B cell (primary cell): ENCODE measurements at regions not wholly inside any gene's neighbourhood (a gene's known extent, or its start where the extent isn't known, plus 50 kb on each side); places are given as distances from the start of the nearest gene placed in this dataset.

Experiments
- ATAC-seq: fragments of 200-7000 bp; cut with Tn5 transposase; one replicate; pipeline ENCODE4 v1.10.0; 2021; ENCODE audit warnings: low read depth, mild to moderate bottlenecking, moderate number of reproducible peaks, moderate library complexity
- CTCF ChIA-PET: fragments of 350-600 bp; sonication (Branson Sonifier 250); formaldehyde crosslinking; loops from one replicate; lab custom pipeline; 2021; ENCODE audit warnings: antibody characterized with exemption, inconsistent platforms; lab: Charles Lee
- POLR2A ChIA-PET: fragments of 350-600 bp; sonication (Branson Sonifier 250); formaldehyde crosslinking; loops from one replicate; lab custom pipeline; 2021; ENCODE audit warnings: antibody characterized with exemption; lab: Charles Lee
- DNase-seq: peaks from one replicate; pipeline ENCODE4 v3.0.0; 2013
- H2AFZ ChIP-seq: 2 replicates; pipeline ENCODE4 v1.6.1; 2012; ENCODE audit warnings: mild to moderate bottlenecking, low read depth, low read length; ENCODE audit not compliant: insufficient read depth, poor library complexity, severe bottlenecking
- H3K27ac ChIP-seq, 2 donors: 1 replicate in 1 of 2; 2 replicates in 1 of 2; pipeline ENCODE4 v1.5.1; 2012 to 2013; ENCODE audit warnings: low read length in 2 of 2, mild to moderate bottlenecking in 2 of 2, moderate library complexity in 1 of 2
- H3K27me3 ChIP-seq, 4 experiments: fragments of 200-600 bp in 1 of 4; sonication (generic) in 1 of 4; replicated peaks in 1 of 4; 1 replicate in 2 of 4; 2 replicates in 2 of 4; pipeline versions ENCODE4 v1.6.1 to v1.7.0; 2013 to 2016; ENCODE audit warnings: low read length in 3 of 4, mild to moderate bottlenecking in 2 of 4, mixed read lengths in 1 of 4, moderate library complexity in 1 of 4; ENCODE audit not compliant: insufficient read depth in 4 of 4, control insufficient read depth in 3 of 4; ENCODE audit errors: control extremely low read depth in 1 of 4
- H3K36me3 ChIP-seq, 2 experiments: replicated peaks in 1 of 2; 1 replicate in 1 of 2; 2 replicates in 1 of 2; pipeline versions ENCODE4 v1.6.1 to v1.7.1; 2013; ENCODE audit warnings: low read length in 1 of 2; ENCODE audit not compliant: insufficient read depth in 2 of 2, control insufficient read depth in 1 of 2; ENCODE audit errors: control extremely low read depth in 1 of 2, extremely low read depth in 1 of 2
- H3K4me1 ChIP-seq, 2 donors: fragments of 200-600 bp in 1 of 2; sonication (generic) in 1 of 2; 1 replicate in 1 of 2; 2 replicates in 1 of 2; pipeline versions ENCODE4 v1.5.1 to v1.6.1; 2013 to 2017; ENCODE audit warnings: low read length in 2 of 2; ENCODE audit not compliant: control insufficient read depth in 2 of 2, insufficient read depth in 2 of 2
- H3K4me2 ChIP-seq: replicated peaks from 2 replicates; pipeline ENCODE3; 2012; ENCODE audit warnings: mild to moderate bottlenecking, low read depth, low read length; ENCODE audit not compliant: poor library complexity, severe bottlenecking
- H3K4me3 ChIP-seq, 5 experiments: fragments of 200-600 bp in 1 of 5; sonication (generic) in 1 of 5; 1 replicate in 3 of 5; 2 replicates in 2 of 5; pipeline versions ENCODE4 v1.5.1 to v1.7.0; 2011 to 2016; ENCODE audit warnings: low read length in 4 of 5, mild to moderate bottlenecking in 4 of 5, low read depth in 2 of 5, control low read depth in 1 of 5, moderate library complexity in 1 of 5; ENCODE audit not compliant: insufficient read depth in 1 of 5; ENCODE audit errors: control extremely low read depth in 1 of 5, extremely low read depth in 1 of 5
- H3K79me2 ChIP-seq: fragments of 200-600 bp; sonication (generic); one replicate; pipeline ENCODE4 v1.6.0; 2016; ENCODE audit warnings: low read length; ENCODE audit not compliant: control insufficient read depth, insufficient read depth
- H3K9ac ChIP-seq: fragments of 200-600 bp; sonication (generic); 2 replicates; pipeline ENCODE4 v1.6.1; 2017; ENCODE audit warnings: mild to moderate bottlenecking, low read length, moderate library complexity
- H3K9me3 ChIP-seq, 3 donors: one replicate each; pipeline versions ENCODE4 v1.6.1 to v1.7.1; 2013; ENCODE audit warnings: low read length in 2 of 3; ENCODE audit not compliant: control insufficient read depth in 2 of 3, insufficient read depth in 1 of 3; ENCODE audit errors: control extremely low read depth in 1 of 3
- H4K20me1 ChIP-seq: 2 replicates; pipeline ENCODE4 v1.6.0; 2012; ENCODE audit warnings: mild to moderate bottlenecking, low read length; ENCODE audit not compliant: insufficient read depth, control insufficient read depth, poor library complexity, severe bottlenecking
- H3K27ac Mint-ChIP-seq: one replicate; pipeline ENCODE4 v1.8.0; 2021; ENCODE audit warnings: mixed read lengths
- H3K27me3 Mint-ChIP-seq: one replicate; pipeline ENCODE4 v1.8.0; 2021; ENCODE audit warnings: mixed read lengths
- H3K4me1 Mint-ChIP-seq: one replicate; pipeline ENCODE4 v1.8.0; 2021; ENCODE audit warnings: mixed read lengths
- H3K4me3 Mint-ChIP-seq: one replicate; pipeline ENCODE4 v1.8.0; 2021; ENCODE audit warnings: mixed read lengths
- H3K9me3 Mint-ChIP-seq: one replicate; pipeline ENCODE4 v1.8.0; 2022; ENCODE audit warnings: mixed read lengths; ENCODE audit not compliant: insufficient read depth
- EZH2 ChIP-seq: IDR thresholded peaks from 2 replicates; pipeline ENCODE4 v1.6.1; 2012; ENCODE audit warnings: borderline replicate concordance, low read depth, mild to moderate bottlenecking, moderate library complexity, low read length; ENCODE audit not compliant: insufficient read depth, poor library complexity, severe bottlenecking
- WGBS: methylation state at CpG from one replicate; pipeline ENCODE4 v1.1.5; 2013; ENCODE audit warnings: missing lambda C conversion rate; ENCODE audit not compliant: insufficient coverage; 5-methylcytosine and 5-hydroxymethylcytosine counted together
- intact Hi-C: fragments of 100-400 bp; cut with micrococcal nuclease; formaldehyde crosslinking; loops from one replicate; pipeline ENCODE4 v1.10.0; 2022
- TF ChIP-seq, protein P1 (sequence below): fragments of 200-600 bp; IDR thresholded peaks from one replicate; pipeline ENCODE4 v1.8.0; 2022; ENCODE audit warnings: antibody characterized with exemption, mild to moderate bottlenecking

- H3K27ac ChIP-seq: no peak overlapping the region
- H3K27ac Mint-ChIP-seq: no peak overlapping the region
- POLR2A ChIA-PET: no interaction called here
- no peak overlapping the region for H3K4me2 ChIP-seq
- WGBS: 36% methylated on average over 1 of the region's 1 CpG
- H3K9me3 Mint-ChIP-seq: no peaks in the 10 kb centered on the region
- TF ChIP-seq EZH2: no peak
- TF ChIP-seq, protein P1, sequence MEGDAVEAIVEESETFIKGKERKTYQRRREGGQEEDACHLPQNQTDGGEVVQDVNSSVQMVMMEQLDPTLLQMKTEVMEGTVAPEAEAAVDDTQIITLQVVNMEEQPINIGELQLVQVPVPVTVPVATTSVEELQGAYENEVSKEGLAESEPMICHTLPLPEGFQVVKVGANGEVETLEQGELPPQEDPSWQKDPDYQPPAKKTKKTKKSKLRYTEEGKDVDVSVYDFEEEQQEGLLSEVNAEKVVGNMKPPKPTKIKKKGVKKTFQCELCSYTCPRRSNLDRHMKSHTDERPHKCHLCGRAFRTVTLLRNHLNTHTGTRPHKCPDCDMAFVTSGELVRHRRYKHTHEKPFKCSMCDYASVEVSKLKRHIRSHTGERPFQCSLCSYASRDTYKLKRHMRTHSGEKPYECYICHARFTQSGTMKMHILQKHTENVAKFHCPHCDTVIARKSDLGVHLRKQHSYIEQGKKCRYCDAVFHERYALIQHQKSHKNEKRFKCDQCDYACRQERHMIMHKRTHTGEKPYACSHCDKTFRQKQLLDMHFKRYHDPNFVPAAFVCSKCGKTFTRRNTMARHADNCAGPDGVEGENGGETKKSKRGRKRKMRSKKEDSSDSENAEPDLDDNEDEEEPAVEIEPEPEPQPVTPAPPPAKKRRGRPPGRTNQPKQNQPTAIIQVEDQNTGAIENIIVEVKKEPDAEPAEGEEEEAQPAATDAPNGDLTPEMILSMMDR: no peak
- H3K4me3 ChIP-seq: no peak overlapping the region
- no peak overlapping the region for H2AFZ ChIP-seq
- H3K4me1 ChIP-seq: peaks cover 0 to 11% of the 10 kb centered on the region in 2 donors
- no peaks in the 10 kb centered on the region for H3K9me3 ChIP-seq
- H3K79me2 ChIP-seq: no peaks in the 10 kb centered on the region
- no peak for DNase-seq
- no peak for ATAC-seq
- peaks cover 3% of the 10 kb centered on the region for H3K4me1 Mint-ChIP-seq
- no peaks in the 10 kb centered on the region for H3K36me3 ChIP-seq
- no peaks in the 10 kb centered on the region for H3K27me3 Mint-ChIP-seq
- CTCF ChIA-PET: no interaction called here
- H3K27me3 ChIP-seq: no peaks in the 10 kb centered on the region
- no peak overlapping the region for H3K4me3 Mint-ChIP-seq
- H3K9ac ChIP-seq: no peak overlapping the region
- intact Hi-C loops: no loop called here
- H4K20me1 ChIP-seq: no peaks in the 10 kb centered on the region
Measured at GRCh38 chr22:22074634-22075381, 92.2 kb upstream of the TOP3B start.

GRCh38 chr22:22073769-22074561 is 91.4 kb upstream of the TOP3B start:
- no peak overlapping the region for H2AFZ ChIP-seq
- H3K9me3 ChIP-seq: no peaks in the 10 kb centered on the region
- H4K20me1 ChIP-seq: no peaks in the 10 kb centered on the region
- intact Hi-C loops: no loop called here
- H3K4me2 ChIP-seq: no peak overlapping the region
- no peaks in the 10 kb centered on the region for H3K27me3 ChIP-seq
- no peaks in the 10 kb centered on the region for H3K36me3 ChIP-seq
- no peak overlapping the region for H3K27ac Mint-ChIP-seq
- TF ChIP-seq, protein P1: no peak
- TF ChIP-seq EZH2: no peak
- H3K27me3 Mint-ChIP-seq: no peaks in the 10 kb centered on the region
- no peaks in the 10 kb centered on the region for H3K9me3 Mint-ChIP-seq
- DNase-seq: no peak
- CTCF ChIA-PET: no interaction called here
- peaks cover 0 to 13% of the 10 kb centered on the region in 2 donors for H3K4me1 ChIP-seq
- no peaks in the 10 kb centered on the region for H3K79me2 ChIP-seq
- H3K4me1 Mint-ChIP-seq: peaks cover 3% of the 10 kb centered on the region
- POLR2A ChIA-PET: no interaction called here
- H3K4me3 ChIP-seq: no peak overlapping the region
- WGBS: 100% methylated on average over 4 of the region's 5 CpGs
- H3K9ac ChIP-seq: no peak overlapping the region
- ATAC-seq: no peak
- H3K27ac ChIP-seq: no peak overlapping the region
- no peak overlapping the region for H3K4me3 Mint-ChIP-seq
